ENCODE measurements at regions not wholly inside any gene's neighbourhood (a gene's known extent, or its start where the extent isn't known, plus 50 kb on each side); places are given as distances from the start of the nearest gene placed in this dataset.

GRCh38 chr20:37636977-37637376 is 56.9 kb upstream of the CTNNBL1 start:
- Histone ChIP-seq H3K27ac (no peak overlapping the region), H3K36me3 (no peaks in the 10 kb centered on the region), H3K4me3 (no peak overlapping the region), H3K4me1 (no peaks in the 10 kb centered on the region), H3K27me3 (peaks cover 0 to 57% (median 18%) of the 10 kb centered on the region in 3 donors), H3K9me3 (peaks cover 0 to 16% (median 0%) of the 10 kb centered on the region in 4 donors)
- TF ChIP-seq CTCF (IDR thresholded peaks at IDR 0.05): no peak
- WGBS, 2 donors: 83 to 86% methylated on average over 12 of the region's 12 CpGs
- intact Hi-C loops (cut with DNase I): no loop called here
- DNase-seq: no peak

GRCh38 chr20:37636212-37636975 is 57.4 kb upstream of the CTNNBL1 start:
- Histone ChIP-seq H3K4me3 (no peak overlapping the region), H3K9me3 (peaks cover 0 to 16% (median 0%) of the 10 kb centered on the region in 4 donors), H3K27ac (no peak overlapping the region), H3K4me1 (no peaks in the 10 kb centered on the region), H3K27me3 (peaks cover 0 to 61% (median 22%) of the 10 kb centered on the region in 3 donors), H3K36me3 (no peaks in the 10 kb centered on the region)
- TF ChIP-seq POLR2A (IDR thresholded peaks at IDR 0.05): no peak
- TF ChIP-seq CTCF (IDR thresholded peaks at IDR 0.05): no peak
- TF ChIP-seq POLR2AphosphoS5 (IDR thresholded peaks at IDR 0.05): no peak
- TF ChIP-seq EP300 (IDR thresholded peaks at IDR 0.05): no peak
- intact Hi-C loops (cut with DNase I): no loop called here
- DNase-seq: no peak
- WGBS, 2 donors: 57 to 71% methylated on average over 14 of the region's 14 CpGs

- H3K27ac ChIP-seq: no peak overlapping the region
- H3K4me1 ChIP-seq: no peaks in the 10 kb centered on the region
- 31 to 46% methylated on average over 3 of the region's 3 CpGs for WGBS, 2 donors
- intact Hi-C loops (cut with DNase I): no loop called here
- TF ChIP-seq CTCF (IDR thresholded peaks at IDR 0.05) (no peak), EP300 (IDR thresholded peaks at IDR 0.05) (no peak), POLR2AphosphoS5 (IDR thresholded peaks at IDR 0.05) (no peak), POLR2A (IDR thresholded peaks at IDR 0.05) (no peak)
- peaks cover 0 to 16% (median 0%) of the 10 kb centered on the region in 4 donors for H3K9me3 ChIP-seq
- peaks cover 0 to 46% (median 16%) of the 10 kb centered on the region in 3 donors for H3K27me3 ChIP-seq
- no peak for DNase-seq
- no peak overlapping the region for H3K4me3 ChIP-seq
- no peaks in the 10 kb centered on the region for H3K36me3 ChIP-seq
Observed at GRCh38 chr20:37630993-37631392, 62.8 kb upstream of the CTNNBL1 start.

- peaks cover 0 to 10% (median 0%) of the 10 kb centered on the region in 4 donors for H3K9me3 ChIP-seq
- 32 to 49% methylated on average over 2 of the region's 2 CpGs for WGBS, 2 donors
- no peak for DNase-seq
- no peak overlapping the region for H3K27ac ChIP-seq
- H3K4me1 ChIP-seq: no peaks in the 10 kb centered on the region
- TF ChIP-seq POLR2AphosphoS5 (IDR thresholded peaks at IDR 0.05) (no peak), POLR2A (IDR thresholded peaks at IDR 0.05) (no peak), EP300 (IDR thresholded peaks at IDR 0.05) (no peak), CTCF (IDR thresholded peaks at IDR 0.05) (no peak)
- intact Hi-C loops (cut with DNase I): no loop called here
- H3K27me3 ChIP-seq: peaks cover 0 to 46% (median 16%) of the 10 kb centered on the region in 3 donors
- no peaks in the 10 kb centered on the region for H3K36me3 ChIP-seq
- H3K4me3 ChIP-seq: no peak overlapping the region
Observed at GRCh38 chr20:37630166-37630565, 63.7 kb upstream of the CTNNBL1 start.

DNA sequence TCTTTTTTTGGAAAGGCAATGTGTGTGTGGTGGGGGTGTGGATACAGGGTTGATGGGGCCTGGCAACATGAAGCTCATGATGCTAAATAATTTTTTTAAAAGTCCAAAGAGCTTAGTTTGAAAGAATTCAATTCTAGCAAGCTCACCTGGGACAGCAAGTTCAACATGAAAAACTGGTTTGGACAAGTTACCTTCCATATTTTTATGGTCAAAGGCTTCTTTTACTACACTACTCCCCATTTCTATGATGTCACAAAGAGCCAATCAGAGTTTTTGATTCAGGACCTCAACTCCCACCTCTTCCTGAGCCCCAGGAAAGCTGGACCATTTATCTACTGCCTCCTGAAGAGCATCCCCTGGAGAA is 66.1 kb upstream of the CTNNBL1 start:
- Histone ChIP-seq H3K4me3 (no peak overlapping the region), H3K9me3 (no peaks in the 10 kb centered on the region), H3K27ac (no peak overlapping the region), H3K27me3 (peaks cover 0 to 32% (median 8%) of the 10 kb centered on the region in 3 donors), H3K4me1 (no peaks in the 10 kb centered on the region), H3K36me3 (no peaks in the 10 kb centered on the region)
- TF ChIP-seq EP300 (IDR thresholded peaks at IDR 0.05) (no peak), CTCF (IDR thresholded peaks at IDR 0.05) (no peak), POLR2A (IDR thresholded peaks at IDR 0.05) (no peak), POLR2AphosphoS5 (IDR thresholded peaks at IDR 0.05) (no peak)
- intact Hi-C loops (cut with DNase I): no loop called here
- DNase-seq: no peak
